ENCODE measurements at regions not wholly inside any gene's neighbourhood (a gene's known extent, or its start where the extent isn't known, plus 50 kb on each side); places are given as distances from the start of the nearest gene placed in this dataset.

- Histone ChIP-seq H3K27me3 (no peaks in the 10 kb centered on the region), H3K4me1 (no peaks in the 10 kb centered on the region), H3K36me3 (no peaks in the 10 kb centered on the region), H3K9me3 (no peaks in the 10 kb centered on the region), H3K27ac (no peak overlapping the region), H3K4me3 (no peak overlapping the region)
- no peak for TF ChIP-seq POLR2AphosphoS5 (IDR thresholded peaks at IDR 0.05)
- no peak for TF ChIP-seq POLR2A (IDR thresholded peaks at IDR 0.05)
- TF ChIP-seq, protein P1, sequence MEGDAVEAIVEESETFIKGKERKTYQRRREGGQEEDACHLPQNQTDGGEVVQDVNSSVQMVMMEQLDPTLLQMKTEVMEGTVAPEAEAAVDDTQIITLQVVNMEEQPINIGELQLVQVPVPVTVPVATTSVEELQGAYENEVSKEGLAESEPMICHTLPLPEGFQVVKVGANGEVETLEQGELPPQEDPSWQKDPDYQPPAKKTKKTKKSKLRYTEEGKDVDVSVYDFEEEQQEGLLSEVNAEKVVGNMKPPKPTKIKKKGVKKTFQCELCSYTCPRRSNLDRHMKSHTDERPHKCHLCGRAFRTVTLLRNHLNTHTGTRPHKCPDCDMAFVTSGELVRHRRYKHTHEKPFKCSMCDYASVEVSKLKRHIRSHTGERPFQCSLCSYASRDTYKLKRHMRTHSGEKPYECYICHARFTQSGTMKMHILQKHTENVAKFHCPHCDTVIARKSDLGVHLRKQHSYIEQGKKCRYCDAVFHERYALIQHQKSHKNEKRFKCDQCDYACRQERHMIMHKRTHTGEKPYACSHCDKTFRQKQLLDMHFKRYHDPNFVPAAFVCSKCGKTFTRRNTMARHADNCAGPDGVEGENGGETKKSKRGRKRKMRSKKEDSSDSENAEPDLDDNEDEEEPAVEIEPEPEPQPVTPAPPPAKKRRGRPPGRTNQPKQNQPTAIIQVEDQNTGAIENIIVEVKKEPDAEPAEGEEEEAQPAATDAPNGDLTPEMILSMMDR (IDR thresholded peaks at IDR 0.05), result no peak
- TF ChIP-seq EP300 (IDR thresholded peaks at IDR 0.05), result no peak
- no peak for ATAC-seq
- 78 to 95% methylated on average over 8 to 11 of the region's 11 CpGs for WGBS, 2 donors (ENCODE audit: low coverage in 1 of 2)
These were observed 135.1 kb downstream of the ADAMTS1 start for GRCh38 chr21:26710155-26710554.

GRCh38 chr21:26709090-26709489, 136.0 kb upstream of the CYYR1 start:
- H3K4me3 ChIP-seq, result no peak overlapping the region
- WGBS, 2 donors (ENCODE audit: low coverage in 1 of 2), result 91 to 93% methylated on average over 3 to 7 of the region's 7 CpGs
- H3K27ac ChIP-seq, result no peak overlapping the region
- ATAC-seq, result no peak
- no peaks in the 10 kb centered on the region for H3K27me3 ChIP-seq
- H3K4me1 ChIP-seq, result no peaks in the 10 kb centered on the region
- H3K36me3 ChIP-seq, result no peaks in the 10 kb centered on the region
- TF ChIP-seq EP300 (IDR thresholded peaks at IDR 0.05) (no peak), POLR2A (IDR thresholded peaks at IDR 0.05) (no peak)
- TF ChIP-seq, protein P1 (IDR thresholded peaks at IDR 0.05), result no peak
- no peaks in the 10 kb centered on the region for H3K9me3 ChIP-seq

DNA sequence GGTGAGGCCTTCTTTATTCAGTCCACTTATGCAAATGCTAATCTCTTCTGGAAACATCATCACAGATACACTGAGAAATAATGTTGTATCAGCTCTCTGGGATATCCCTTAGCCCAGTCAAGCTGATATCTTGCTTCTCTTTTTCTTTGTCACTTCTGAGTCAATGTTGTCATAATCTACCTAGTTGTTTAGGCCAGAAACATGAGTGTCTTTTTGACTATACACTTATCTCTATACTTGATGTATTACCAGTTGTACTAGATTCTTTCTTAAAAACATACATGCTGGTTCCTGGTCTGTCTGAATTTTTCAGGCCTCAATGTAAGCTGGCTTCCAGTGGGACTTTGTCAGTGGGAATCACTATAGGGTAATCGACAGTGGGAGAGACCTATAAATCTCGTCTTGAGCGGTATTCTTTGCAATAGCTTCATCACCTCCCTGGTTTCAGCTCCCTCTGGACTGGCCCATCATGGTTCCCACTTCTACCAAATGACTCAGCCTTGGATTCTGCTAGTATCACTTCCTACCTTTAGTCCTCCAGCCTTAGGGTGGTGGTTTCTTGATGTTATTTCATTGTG, 135.2 kb upstream of the CYYR1 start:
- Histone ChIP-seq H3K27me3 (no peaks in the 10 kb centered on the region), H3K27ac (no peak overlapping the region), H3K9me3 (no peaks in the 10 kb centered on the region), H3K4me1 (no peaks in the 10 kb centered on the region), H3K36me3 (no peaks in the 10 kb centered on the region), H3K4me3 (no peak overlapping the region)
- no peak for ATAC-seq
- TF ChIP-seq POLR2A (IDR thresholded peaks at IDR 0.05), result no peak
- TF ChIP-seq EP300 (IDR thresholded peaks at IDR 0.05), result no peak
- TF ChIP-seq, protein P1 (IDR thresholded peaks at IDR 0.05), result no peak
- TF ChIP-seq POLR2AphosphoS5 (IDR thresholded peaks at IDR 0.05), result no peak
- WGBS, 2 donors (ENCODE audit: low coverage in 1 of 2), result 86 to 97% methylated on average over 3 of the region's 3 CpGs

GRCh38 chr21:26707246-26707645, 134.2 kb upstream of the CYYR1 start:
- H3K9me3 ChIP-seq, result no peaks in the 10 kb centered on the region
- ATAC-seq, result no peak
- no peaks in the 10 kb centered on the region for H3K4me1 ChIP-seq
- no peak for TF ChIP-seq POLR2A (IDR thresholded peaks at IDR 0.05)
- TF ChIP-seq EP300 (IDR thresholded peaks at IDR 0.05), result no peak
- no peak for TF ChIP-seq POLR2AphosphoS5 (IDR thresholded peaks at IDR 0.05)
- TF ChIP-seq, protein P1 (IDR thresholded peaks at IDR 0.05), result no peak
- H3K4me3 ChIP-seq, result no peak overlapping the region
- H3K36me3 ChIP-seq, result no peaks in the 10 kb centered on the region
- H3K27me3 ChIP-seq, result no peaks in the 10 kb centered on the region
- WGBS, 2 donors (ENCODE audit: low coverage in 1 of 2), result 63% methylated on average over 2 of the region's 2 CpGs
- H3K27ac ChIP-seq, result no peak overlapping the region

DNA sequence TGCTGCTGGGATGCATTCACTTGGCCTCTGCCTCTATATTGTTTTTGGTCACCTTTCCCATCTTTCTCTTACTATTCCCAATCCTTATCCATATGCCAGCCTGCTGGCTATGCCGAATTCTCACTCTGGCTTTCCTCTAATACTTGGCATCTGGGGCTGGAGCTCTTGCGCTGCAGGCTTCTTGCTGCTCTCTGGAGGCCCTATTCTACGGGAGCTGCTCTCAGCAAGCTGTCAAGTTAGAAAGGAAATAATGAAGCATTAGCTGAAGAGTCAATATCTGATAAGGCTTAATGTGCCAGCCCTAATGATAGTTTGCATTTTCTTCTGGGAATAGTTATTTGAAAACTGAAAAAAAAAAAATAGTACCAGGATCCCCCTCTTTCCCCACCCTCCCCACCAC, 125.3 kb upstream of the CYYR1 start:
- no peak for ATAC-seq
- H3K27me3 ChIP-seq, result no peaks in the 10 kb centered on the region
- no peak overlapping the region for H3K4me3 ChIP-seq
- H3K27ac ChIP-seq, result no peak overlapping the region
- no peaks in the 10 kb centered on the region for H3K9me3 ChIP-seq
- H3K36me3 ChIP-seq, result no peaks in the 10 kb centered on the region
- WGBS, 2 donors (ENCODE audit: low coverage in 1 of 2), result 69% methylated on average over 3 of the region's 3 CpGs; no CpG with 5 or more reads in 1 of the 2 donors
- no peak for TF ChIP-seq EP300 (IDR thresholded peaks at IDR 0.05)
- no peak for TF ChIP-seq POLR2A (IDR thresholded peaks at IDR 0.05)
- TF ChIP-seq POLR2AphosphoS5 (IDR thresholded peaks at IDR 0.05), result no peak
- TF ChIP-seq, protein P1 (IDR thresholded peaks at IDR 0.05), result no peak
- no peaks in the 10 kb centered on the region for H3K4me1 ChIP-seq

Data from gastroesophageal sphincter (tissue), 4 donors.